ENCODE measurements at regions not wholly inside any gene's neighbourhood (a gene's known extent, or its start where the extent isn't known, plus 50 kb on each side); places are given as distances from the start of the nearest gene placed in this dataset.

- no peak for TF ChIP-seq CTCF (conservative IDR thresholded peaks at IDR 0.05; ENCODE audit: low read depth, low read length)
- no peak for TF ChIP-seq EZH2 (IDR thresholded peaks at IDR 0.05; ENCODE audit: low read length, unreplicated experiment)
Observed at GRCh38 chr10:62498271-62498670, 124.1 kb downstream of the ZNF365 start.
